Colonic mucosa (tissue), 4 donors: ENCODE measurements at regions not wholly inside any gene's neighbourhood (a gene's known extent, or its start where the extent isn't known, plus 50 kb on each side); places are given as distances from the start of the nearest gene placed in this dataset.

Source experiments
- DNase-seq: peaks from one replicate; pipeline ENCODE4 v3.0.0-alpha.2; 2020
- H3K27ac ChIP-seq: fragments of 200-600 bp; one replicate; pipeline ENCODE4 v1.8.0; 2021
- H3K27me3 ChIP-seq: fragments of 200-600 bp; one replicate; pipeline ENCODE4 v1.8.0; 2021
- H3K36me3 ChIP-seq: fragments of 200-600 bp; one replicate; pipeline ENCODE4 v1.8.0; 2021
- H3K4me1 ChIP-seq: fragments of 200-600 bp; one replicate; pipeline ENCODE4 v1.8.0; 2021; ENCODE audit warnings: mild to moderate bottlenecking
- H3K4me3 ChIP-seq: fragments of 200-600 bp; one replicate; pipeline ENCODE4 v1.8.0; 2021
- H3K9ac ChIP-seq, 2 donors: one replicate each; pipeline ENCODE4 v1.7.0; 2013; ENCODE audit warnings: control low read depth in 2 of 2, low read depth in 2 of 2, low read length in 2 of 2
- H3K9me3 ChIP-seq: fragments of 200-600 bp; one replicate; pipeline ENCODE4 v1.8.0; 2021
- CTCF ChIP-seq: fragments of 200-600 bp; IDR thresholded peaks from one replicate; pipeline ENCODE4 v1.8.0; 2022; ENCODE audit warnings: antibody characterized with exemption, mild to moderate bottlenecking
- intact Hi-C: fragments of 100-400 bp; cut with DNase I; formaldehyde crosslinking; loops from one replicate; pipeline ENCODE4 v1.14.1; 2022
- donor health status: healthy.
- donor health status: DM: no; HTN: no; CAD: no.
- donor health status: DM: no; HTN: no; CAD: no.

- intact Hi-C loops = no loop called here
- TF ChIP-seq CTCF = no peak
- Histone ChIP-seq H3K27me3 (no peaks in the 10 kb centered on the region), H3K27ac (no peak overlapping the region), H3K9ac (no peak overlapping the region), H3K36me3 (no peaks in the 10 kb centered on the region), H3K4me1 (no peaks in the 10 kb centered on the region), H3K9me3 (no peaks in the 10 kb centered on the region), H3K4me3 (no peak overlapping the region)
- DNase-seq = no peak
Observed at GRCh38 chr7:46484906-46485305, 563.8 kb upstream of the IGFBP3 start.

- no peaks in the 10 kb centered on the region for H3K4me1 ChIP-seq
- no peak for DNase-seq
- no peaks in the 10 kb centered on the region for H3K36me3 ChIP-seq
- intact Hi-C loops = no loop called here
- no peak overlapping the region for H3K27ac ChIP-seq
- H3K4me3 ChIP-seq = no peak overlapping the region
- TF ChIP-seq CTCF = no peak
- no peak overlapping the region for H3K9ac ChIP-seq
- no peaks in the 10 kb centered on the region for H3K27me3 ChIP-seq
- no peaks in the 10 kb centered on the region for H3K9me3 ChIP-seq
Observed at GRCh38 chr7:46480619-46481018, 559.5 kb upstream of the IGFBP3 start.

- H3K9me3 ChIP-seq = no peaks in the 10 kb centered on the region
- no peak overlapping the region for H3K9ac ChIP-seq
- no peak for DNase-seq
- no peak for TF ChIP-seq CTCF
- no peaks in the 10 kb centered on the region for H3K4me1 ChIP-seq
- no peaks in the 10 kb centered on the region for H3K27me3 ChIP-seq
- H3K36me3 ChIP-seq = no peaks in the 10 kb centered on the region
- intact Hi-C loops = no loop called here
- H3K27ac ChIP-seq = no peak overlapping the region
- no peak overlapping the region for H3K4me3 ChIP-seq
Observed at GRCh38 chr7:46479680-46480079, 558.6 kb upstream of the IGFBP3 start.

- H3K4me1 ChIP-seq = no peaks in the 10 kb centered on the region
- DNase-seq = no peak
- no peak overlapping the region for H3K27ac ChIP-seq
- no peaks in the 10 kb centered on the region for H3K36me3 ChIP-seq
- no peaks in the 10 kb centered on the region for H3K27me3 ChIP-seq
- H3K4me3 ChIP-seq = no peak overlapping the region
- TF ChIP-seq CTCF = no peak
- intact Hi-C loops = no loop called here
- H3K9me3 ChIP-seq = no peaks in the 10 kb centered on the region
- H3K9ac ChIP-seq = no peak overlapping the region
Observed at GRCh38 chr7:46478046-46478445, 557.0 kb upstream of the IGFBP3 start.

GRCh38 chr7:46468753-46469356 lies 547.8 kb upstream of the IGFBP3 start:
- H3K36me3 ChIP-seq = no peaks in the 10 kb centered on the region
- H3K9ac ChIP-seq = no peak overlapping the region
- no peaks in the 10 kb centered on the region for H3K27me3 ChIP-seq
- DNase-seq = no peak
- no peaks in the 10 kb centered on the region for H3K4me1 ChIP-seq
- intact Hi-C loops = no loop called here
- no peak overlapping the region for H3K4me3 ChIP-seq
- no peak overlapping the region for H3K27ac ChIP-seq
- TF ChIP-seq CTCF = no peak
- peaks cover 15% of the 10 kb centered on the region for H3K9me3 ChIP-seq
